BLaER1 treated with 17β-estradiol and CSF1 and Interleukin-3, amounts not matched to agents 10 nM and 100 nM (cell line): ENCODE measurements at regions not wholly inside any gene's neighbourhood (a gene's known extent, or its start where the extent isn't known, plus 50 kb on each side); places are given as distances from the start of the nearest gene placed in this dataset.

Source experiments
- H3K27ac ChIP-seq, 11 experiments: shearing (Covaris generic); formaldehyde crosslinking; 2 replicates each; pipeline ENCODE4 v1.8.1; 2022
- H3K27me3 ChIP-seq, 11 experiments: shearing (Covaris generic); formaldehyde crosslinking; 2 replicates each; pipeline ENCODE4 v1.8.1; 2022
- H3K36me3 ChIP-seq, 11 experiments: shearing (Covaris generic); formaldehyde crosslinking; 2 replicates each; pipeline ENCODE4 v1.8.1; 2022
- H3K4me1 ChIP-seq, 10 experiments: shearing (Covaris generic); formaldehyde crosslinking; 2 replicates each; pipeline ENCODE4 v1.8.1; 2022
- H3K4me2 ChIP-seq, 11 experiments: shearing (Covaris generic); formaldehyde crosslinking; 2 replicates each; pipeline ENCODE4 v1.8.1; 2022
- H3K4me3 ChIP-seq, 10 experiments: shearing (Covaris generic); formaldehyde crosslinking; 2 replicates each; pipeline ENCODE4 v1.8.1; 2022
- H3K9ac ChIP-seq, 11 experiments: shearing (Covaris generic); formaldehyde crosslinking; 2 replicates each; pipeline ENCODE4 v1.8.1; 2022
- H3K9me3 ChIP-seq, 11 experiments: shearing (Covaris generic); formaldehyde crosslinking; replicated peaks in 1 of 11; 2 replicates each; pipeline ENCODE4 v1.8.1; 2022
- H4K20me1 ChIP-seq, 11 experiments: shearing (Covaris generic); formaldehyde crosslinking; 2 replicates each; pipeline ENCODE4 v1.8.1; 2022
- Cebpa-rat ChIP-seq, 11 experiments: shearing (Covaris generic); IDR thresholded peaks; 2 replicates each; pipeline ENCODE4 v1.8.1; 2022

DNA sequence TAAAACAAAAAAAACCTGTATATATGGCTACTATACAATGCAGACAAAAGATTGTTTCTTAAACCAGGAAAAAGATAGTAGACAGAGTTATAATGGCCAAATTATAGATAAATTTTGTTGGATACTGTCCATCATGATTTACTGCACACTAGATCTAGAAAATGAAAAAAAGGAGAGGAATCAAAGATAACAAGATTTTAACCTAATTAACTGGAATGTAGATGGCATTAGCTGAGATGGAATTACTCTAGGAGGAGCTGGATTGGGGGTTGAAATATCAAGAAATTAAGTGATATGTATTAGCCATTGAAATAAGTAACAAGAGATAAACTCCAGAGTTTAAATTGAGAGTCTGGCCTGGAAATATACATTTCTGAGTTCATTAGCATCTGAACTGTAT lies 1489.1 kb downstream of the PLA2G4A start:
- Histone ChIP-seq H3K4me1 (no peaks in the 10 kb centered on the region), H3K36me3 (no peaks in the 10 kb centered on the region), H3K4me2 (no peak overlapping the region), H3K27me3 (no peaks in the 10 kb centered on the region), H3K4me3 (no peak overlapping the region), H3K27ac (no peak overlapping the region), H4K20me1 (no peaks in the 10 kb centered on the region), H3K9me3 (no peaks in the 10 kb centered on the region), H3K9ac (no peak overlapping the region)
- TF ChIP-seq Cebpa-rat (IDR thresholded peaks at IDR 0.05) = no peak

DNA sequence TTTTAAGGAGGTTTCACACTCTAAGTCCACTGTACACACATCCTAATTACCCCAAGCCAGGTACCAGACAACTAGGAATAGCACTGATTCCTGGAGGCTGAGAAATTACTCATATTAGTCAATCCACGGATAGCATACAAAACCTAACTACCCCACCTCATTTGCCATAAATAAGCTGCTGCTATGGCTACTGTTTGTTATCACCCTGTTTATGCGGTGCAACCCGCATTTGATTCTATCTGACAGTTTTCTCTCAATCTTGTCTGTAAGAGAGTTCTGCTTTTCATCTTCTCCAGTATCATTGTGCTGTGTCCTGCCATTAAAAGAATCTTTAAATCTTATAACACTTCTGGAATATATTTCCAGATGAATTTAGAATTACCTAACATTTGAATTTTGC lies 1496.5 kb downstream of the PLA2G4A start:
- no peak overlapping the region for H3K27ac ChIP-seq
- H3K27me3 ChIP-seq = no peaks in the 10 kb centered on the region
- no peak overlapping the region for H3K9ac ChIP-seq
- H3K36me3 ChIP-seq = no peaks in the 10 kb centered on the region
- no peaks in the 10 kb centered on the region for H4K20me1 ChIP-seq
- H3K9me3 ChIP-seq = no peaks in the 10 kb centered on the region
- no peaks in the 10 kb centered on the region for H3K4me1 ChIP-seq
- no peak for TF ChIP-seq Cebpa-rat (IDR thresholded peaks at IDR 0.05)
- H3K4me3 ChIP-seq = no peak overlapping the region
- no peak overlapping the region for H3K4me2 ChIP-seq

DNA sequence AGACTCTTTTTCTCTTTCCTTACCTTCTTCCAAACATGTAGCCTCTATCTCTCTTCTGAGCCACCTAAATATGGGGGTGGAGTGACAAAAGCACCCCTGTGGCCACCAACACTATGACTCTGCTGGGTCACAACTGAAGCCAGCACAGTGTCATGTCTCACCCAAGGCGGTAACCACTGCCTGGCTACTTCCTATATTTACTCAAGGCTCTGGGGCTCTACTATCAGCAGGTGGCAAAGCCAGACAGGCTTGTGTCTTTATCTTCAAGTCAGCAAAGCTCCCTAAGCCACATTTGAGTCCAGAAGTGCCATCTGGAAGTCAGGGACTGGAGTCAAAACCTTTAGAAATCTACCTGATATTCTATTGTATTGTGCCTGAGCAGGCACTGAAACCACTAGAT lies 1515.2 kb downstream of the PLA2G4A start:
- no peak overlapping the region for H3K4me3 ChIP-seq
- H3K27me3 ChIP-seq = no peaks in the 10 kb centered on the region
- H3K4me1 ChIP-seq = no peaks in the 10 kb centered on the region
- no peaks in the 10 kb centered on the region for H4K20me1 ChIP-seq
- H3K9me3 ChIP-seq = no peaks in the 10 kb centered on the region
- H3K36me3 ChIP-seq = no peaks in the 10 kb centered on the region
- H3K9ac ChIP-seq = no peak overlapping the region
- no peak overlapping the region for H3K4me2 ChIP-seq
- H3K27ac ChIP-seq = no peak overlapping the region
- TF ChIP-seq Cebpa-rat (IDR thresholded peaks at IDR 0.05) = no peak

DNA sequence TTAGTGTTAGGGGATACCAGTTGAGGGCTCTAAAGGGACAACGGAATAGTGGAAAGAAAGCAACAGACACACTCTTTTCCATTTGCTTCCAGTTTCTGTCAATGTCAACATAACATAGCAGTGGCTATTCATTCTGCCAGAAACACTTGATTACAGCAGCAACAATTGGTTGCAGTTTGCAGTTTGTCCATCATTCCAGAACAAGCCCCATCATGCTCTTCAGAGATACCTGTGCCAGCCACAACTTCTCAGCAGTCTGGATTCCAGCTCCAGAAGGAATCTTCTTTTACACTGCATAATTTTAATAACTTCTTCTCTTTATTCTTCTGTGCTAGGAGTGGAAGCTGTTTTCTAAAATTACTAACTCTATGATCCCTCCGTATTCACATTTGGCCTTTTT lies 1521.4 kb downstream of the PLA2G4A start:
- no peak for TF ChIP-seq Cebpa-rat (IDR thresholded peaks at IDR 0.05)
- no peak overlapping the region for H3K4me3 ChIP-seq

DNA sequence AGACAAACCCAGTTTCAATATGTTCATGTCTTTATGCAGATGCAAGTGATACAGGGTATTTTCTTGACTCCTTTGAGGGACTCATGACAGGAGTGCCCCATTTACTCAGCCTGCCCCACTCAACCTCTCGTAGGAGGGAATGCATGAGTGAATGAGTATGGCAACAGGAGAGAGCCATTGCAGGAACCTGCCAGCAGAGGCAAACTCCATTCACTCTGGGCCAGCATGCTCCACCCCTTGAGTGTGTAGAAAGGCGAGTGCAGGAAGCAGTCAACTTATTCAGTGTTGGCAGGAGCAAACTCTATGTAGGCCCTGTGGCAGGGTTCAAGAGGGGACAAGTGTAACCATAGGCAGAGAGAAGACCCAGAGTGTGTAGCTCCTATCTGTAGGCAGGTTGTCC lies 1526.3 kb downstream of the PLA2G4A start:
- Histone ChIP-seq H3K4me3 (no peak overlapping the region), H3K4me1 (peaks cover 0 to 10% (median 0%) of the 10 kb centered on the region in 10 experiments; a peak in 2 of 20 replicates), H3K27ac (no peak overlapping the region), H3K27me3 (no peaks in the 10 kb centered on the region), H3K9me3 (peaks cover 4 to 35% (median 22%) of the 10 kb centered on the region in 11 experiments; a peak in 18 of 22 replicates), H3K36me3 (no peaks in the 10 kb centered on the region), H4K20me1 (no peaks in the 10 kb centered on the region), H3K4me2 (no peak overlapping the region), H3K9ac (no peak overlapping the region)
- no peak for TF ChIP-seq Cebpa-rat (IDR thresholded peaks at IDR 0.05)

More for the DNA sequence above, 1521.4 kb downstream of the PLA2G4A start:
- Histone ChIP-seq H3K9ac (no peak overlapping the region), H3K27me3 (no peaks in the 10 kb centered on the region), H3K27ac (no peak overlapping the region), H3K9me3 (peaks cover 0 to 5% (median 2%) of the 10 kb centered on the region in 11 experiments; a peak in 15 of 22 replicates), H3K4me1 (no peaks in the 10 kb centered on the region), H3K4me2 (no peak overlapping the region), H3K36me3 (no peaks in the 10 kb centered on the region), H4K20me1 (no peaks in the 10 kb centered on the region)

DNA sequence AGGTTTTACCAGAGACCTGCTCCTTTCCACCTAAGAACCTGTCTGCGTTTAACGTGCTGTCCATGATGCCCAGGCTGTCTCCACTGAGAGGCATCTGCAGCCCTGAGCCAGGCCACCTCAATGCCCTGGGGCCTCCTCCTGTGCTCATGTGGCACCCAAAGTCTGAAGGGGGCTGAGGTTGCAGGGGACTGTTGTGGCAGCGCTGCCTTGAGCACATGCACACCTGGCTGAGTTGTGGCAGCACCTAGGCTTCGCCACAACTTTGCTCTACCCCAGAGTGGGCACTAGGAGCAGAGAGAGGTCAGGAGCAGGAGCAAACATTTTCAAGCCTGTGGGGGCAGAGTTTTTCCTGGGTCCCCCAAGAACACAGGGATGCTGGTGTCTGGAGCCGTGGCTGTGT lies 1527.1 kb downstream of the PLA2G4A start:
- Histone ChIP-seq H3K27ac (no peak overlapping the region), H3K36me3 (no peaks in the 10 kb centered on the region), H3K9me3 (peaks cover 4 to 35% (median 22%) of the 10 kb centered on the region in 11 experiments; a peak in 18 of 22 replicates), H3K27me3 (no peaks in the 10 kb centered on the region), H3K4me2 (no peak overlapping the region), H3K4me3 (no peak overlapping the region), H3K9ac (no peak overlapping the region), H3K4me1 (peaks cover 0 to 10% (median 0%) of the 10 kb centered on the region in 10 experiments; a peak in 2 of 20 replicates), H4K20me1 (no peaks in the 10 kb centered on the region)
- no peak for TF ChIP-seq Cebpa-rat (IDR thresholded peaks at IDR 0.05)

DNA sequence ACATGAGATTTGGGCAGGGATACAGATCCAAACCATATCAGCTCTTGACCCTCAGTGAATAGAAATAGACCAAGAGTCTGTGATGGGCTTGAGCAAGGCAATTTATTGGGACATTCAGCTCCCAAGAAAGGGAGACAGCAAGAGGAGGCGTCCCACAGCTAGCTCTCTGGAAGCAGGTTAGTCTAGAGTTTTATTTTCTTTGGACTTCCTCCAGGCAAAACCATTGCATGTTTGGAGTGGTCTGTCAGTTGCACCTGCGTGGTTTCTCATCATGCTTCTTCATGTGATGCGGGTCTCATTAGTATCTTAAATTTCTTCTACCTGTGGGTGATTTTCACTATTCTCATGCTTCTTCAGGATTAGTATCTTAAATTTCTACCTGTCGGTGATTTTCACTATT lies 1530.6 kb downstream of the PLA2G4A start:
- no peak overlapping the region for H3K4me2 ChIP-seq
- H3K4me3 ChIP-seq = no peak overlapping the region
- no peak overlapping the region for H3K27ac ChIP-seq
- H3K9me3 ChIP-seq = peaks cover 4 to 35% (median 22%) of the 10 kb centered on the region in 11 experiments; a peak in 18 of 22 replicates
- H3K27me3 ChIP-seq = no peaks in the 10 kb centered on the region
- H3K36me3 ChIP-seq = no peaks in the 10 kb centered on the region
- H4K20me1 ChIP-seq = no peaks in the 10 kb centered on the region
- H3K4me1 ChIP-seq = peaks cover 0 to 10% (median 0%) of the 10 kb centered on the region in 10 experiments; a peak in 2 of 20 replicates
- no peak overlapping the region for H3K9ac ChIP-seq
- no peak for TF ChIP-seq Cebpa-rat (IDR thresholded peaks at IDR 0.05)

DNA sequence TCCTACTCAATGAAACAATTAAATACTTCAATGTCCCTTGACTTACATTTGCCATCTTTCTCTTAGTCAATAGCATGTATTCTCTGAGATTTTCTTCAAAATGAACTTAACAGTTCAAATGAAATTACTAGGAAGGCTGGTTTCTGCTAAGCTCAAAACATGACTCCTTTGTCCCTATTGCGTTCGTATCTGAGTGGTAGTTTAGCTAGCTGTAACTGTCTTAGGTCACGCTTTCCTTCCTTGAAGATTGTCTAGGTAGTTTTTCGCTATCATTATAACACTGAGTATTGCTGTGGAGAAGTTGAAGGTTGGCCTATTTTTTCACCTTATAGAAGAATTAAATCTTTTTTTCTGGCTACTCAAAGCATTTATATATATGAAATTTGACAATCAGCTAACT lies 1535.2 kb downstream of the PLA2G4A start:
- Histone ChIP-seq H3K36me3 (no peaks in the 10 kb centered on the region), H3K4me3 (no peak overlapping the region), H3K27ac (no peak overlapping the region), H3K4me1 (no peaks in the 10 kb centered on the region), H3K9ac (no peak overlapping the region), H4K20me1 (no peaks in the 10 kb centered on the region), H3K9me3 (peaks cover 0 to 5% (median 0%) of the 10 kb centered on the region in 11 experiments; a peak in 1 of 22 replicates), H3K27me3 (no peaks in the 10 kb centered on the region), H3K4me2 (no peak overlapping the region)
- TF ChIP-seq Cebpa-rat (IDR thresholded peaks at IDR 0.05) = no peak

DNA sequence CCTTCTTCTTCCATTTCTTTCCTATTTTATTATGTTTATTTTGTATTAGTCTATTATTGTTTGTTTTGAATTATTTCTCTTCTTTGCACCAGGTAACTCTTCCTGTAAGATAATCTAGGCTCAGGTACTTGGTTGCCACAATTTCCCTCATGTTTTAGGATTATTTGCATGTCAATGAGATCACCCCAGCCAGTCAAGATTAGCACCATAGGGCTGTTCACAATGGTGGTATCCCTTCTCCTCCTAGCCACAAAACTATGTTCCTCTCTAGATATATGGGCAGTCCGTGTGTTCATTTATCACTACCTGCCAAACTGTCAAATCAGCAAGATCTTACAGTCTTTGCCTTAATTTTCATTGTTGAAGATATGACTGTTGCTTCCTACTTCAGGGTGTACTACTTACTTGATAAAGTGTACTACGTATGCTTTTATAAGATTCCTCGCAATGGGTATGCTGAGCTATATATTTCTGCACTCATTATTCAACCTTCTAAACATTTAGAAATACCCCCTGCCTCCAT lies 1536.2 kb downstream of the PLA2G4A start:
- no peak for TF ChIP-seq Cebpa-rat (IDR thresholded peaks at IDR 0.05)
- Histone ChIP-seq H3K4me3 (no peak overlapping the region), H3K27me3 (no peaks in the 10 kb centered on the region), H3K9ac (no peak overlapping the region), H3K9me3 (no peaks in the 10 kb centered on the region), H3K27ac (no peak overlapping the region), H4K20me1 (no peaks in the 10 kb centered on the region), H3K36me3 (no peaks in the 10 kb centered on the region), H3K4me1 (no peaks in the 10 kb centered on the region), H3K4me2 (no peak overlapping the region)

DNA sequence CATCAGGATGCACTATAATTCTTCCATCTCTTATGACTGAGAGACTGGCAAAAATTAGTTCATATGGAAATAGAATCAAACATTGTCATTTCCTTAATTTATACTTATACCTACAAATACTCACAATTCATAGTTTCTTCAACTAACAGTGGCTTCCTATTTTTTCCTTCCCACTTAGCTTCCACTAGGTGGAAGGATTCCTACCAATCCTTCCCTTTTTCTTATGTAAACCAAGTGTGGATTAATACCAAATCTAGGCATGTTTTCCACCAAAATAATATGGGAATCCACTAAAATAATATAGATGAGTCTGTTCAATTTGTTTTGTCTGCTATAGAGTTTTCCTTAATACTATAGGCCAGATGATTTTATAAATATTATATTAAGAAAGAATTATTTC lies 1537.1 kb downstream of the PLA2G4A start:
- no peaks in the 10 kb centered on the region for H4K20me1 ChIP-seq
- no peaks in the 10 kb centered on the region for H3K4me1 ChIP-seq
- no peak overlapping the region for H3K27ac ChIP-seq
- no peaks in the 10 kb centered on the region for H3K36me3 ChIP-seq
- H3K9ac ChIP-seq = no peak overlapping the region
- H3K27me3 ChIP-seq = no peaks in the 10 kb centered on the region
- H3K4me3 ChIP-seq = no peak overlapping the region
- no peaks in the 10 kb centered on the region for H3K9me3 ChIP-seq
- H3K4me2 ChIP-seq = no peak overlapping the region
- TF ChIP-seq Cebpa-rat (IDR thresholded peaks at IDR 0.05) = no peak
